Naive thymus-derived CD4-positive, alpha-beta T cell (primary cell): ENCODE measurements at regions not wholly inside any gene's neighbourhood (a gene's known extent, or its start where the extent isn't known, plus 50 kb on each side); places are given as distances from the start of the nearest gene placed in this dataset.

Experiments used
- ATAC-seq: fragments of 150-1000 bp; cut with Tn5 transposase; 2 replicates; pipeline ENCODE4 v1.10.0; 2021; ENCODE audit warnings: mild to moderate bottlenecking, moderate library complexity
- CTCF ChIA-PET: fragments of 350-600 bp; sonication (Branson Sonifier 250); formaldehyde crosslinking; loops from one replicate; lab custom pipeline; 2021; ENCODE audit warnings: antibody characterized with exemption; lab: Charles Lee
- POLR2A ChIA-PET: fragments of 350-600 bp; sonication (Branson Sonifier 250); formaldehyde crosslinking; loops from one replicate; lab custom pipeline; 2021; ENCODE audit warnings: antibody characterized with exemption, inconsistent platforms; lab: Charles Lee
- DNase-seq, 9 donors: peaks; one replicate each; pipeline versions ENCODE4 v3.0.0 to v3.0.0-alpha.2; 2020 to 2022; ENCODE audit warnings: mixed read lengths in 1 of 9
- H3K27ac ChIP-seq: one replicate; pipeline ENCODE4 v1.7.0; 2013; ENCODE audit warnings: mild to moderate bottlenecking, low read depth, low read length, moderate library complexity
- H3K27me3 ChIP-seq, 2 donors: one replicate each; pipeline ENCODE4 v1.7.0; 2013; ENCODE audit warnings: low read length in 2 of 2, mild to moderate bottlenecking in 2 of 2, moderate library complexity in 2 of 2; ENCODE audit not compliant: control insufficient read depth in 2 of 2, insufficient read depth in 2 of 2
- H3K36me3 ChIP-seq, 3 experiments: 1 replicate in 2 of 3; 2 replicates in 1 of 3; pipeline ENCODE4 v1.7.0; 2013; ENCODE audit warnings: low read length in 3 of 3, mild to moderate bottlenecking in 3 of 3, moderate library complexity in 1 of 3; ENCODE audit not compliant: insufficient read depth in 3 of 3, control insufficient read depth in 2 of 3
- H3K4me1 ChIP-seq, 2 donors: one replicate each; pipeline ENCODE4 v1.7.0; 2013; ENCODE audit warnings: low read length in 2 of 2, mild to moderate bottlenecking in 2 of 2, moderate library complexity in 1 of 2; ENCODE audit not compliant: control insufficient read depth in 2 of 2, insufficient read depth in 2 of 2
- H3K4me3 ChIP-seq: 2 replicates; pipeline ENCODE4 v1.7.0; 2013; ENCODE audit warnings: mild to moderate bottlenecking, low read length
- H3K9me3 ChIP-seq, 3 experiments: 1 replicate in 2 of 3; 2 replicates in 1 of 3; pipeline ENCODE4 v1.7.0; 2013; ENCODE audit warnings: low read length in 3 of 3; ENCODE audit not compliant: control insufficient read depth in 2 of 3
- H3K27ac Mint-ChIP-seq, 9 donors: one replicate each; pipeline ENCODE4 v1.8.0; 2020 to 2022; ENCODE audit warnings: mixed read lengths in 9 of 9, mild to moderate bottlenecking in 8 of 9, moderate library complexity in 5 of 9, inconsistent platforms in 2 of 9
- H3K27me3 Mint-ChIP-seq, 5 donors: one replicate each; pipeline ENCODE4 v1.8.0; 2021 to 2022; ENCODE audit warnings: mixed read lengths in 5 of 5, mild to moderate bottlenecking in 1 of 5
- H3K36me3 Mint-ChIP-seq, 5 donors: one replicate each; pipeline ENCODE4 v1.8.0; 2020 to 2022; ENCODE audit warnings: mixed read lengths in 5 of 5, mild to moderate bottlenecking in 3 of 5, inconsistent platforms in 1 of 5
- H3K4me1 Mint-ChIP-seq, 7 donors: one replicate each; pipeline ENCODE4 v1.8.0; 2020 to 2022; ENCODE audit warnings: mixed read lengths in 7 of 7, mild to moderate bottlenecking in 3 of 7, inconsistent platforms in 1 of 7
- H3K4me3 Mint-ChIP-seq, 10 donors: one replicate each; pipeline ENCODE4 v1.8.0; 2020 to 2022; ENCODE audit warnings: mild to moderate bottlenecking in 10 of 10, mixed read lengths in 10 of 10, moderate library complexity in 6 of 10, inconsistent platforms in 2 of 10
- H3K9me3 Mint-ChIP-seq, 11 donors: one replicate each; pipeline ENCODE4 v1.8.0; 2020 to 2022; ENCODE audit warnings: mixed read lengths in 11 of 11, mild to moderate bottlenecking in 4 of 11, inconsistent platforms in 1 of 11, moderate library complexity in 1 of 11
- intact Hi-C, 2 donors: fragments of 100-400 bp; cut with micrococcal nuclease; formaldehyde crosslinking; loops; one replicate each; pipeline ENCODE4 v1.15.1; 2023

DNA sequence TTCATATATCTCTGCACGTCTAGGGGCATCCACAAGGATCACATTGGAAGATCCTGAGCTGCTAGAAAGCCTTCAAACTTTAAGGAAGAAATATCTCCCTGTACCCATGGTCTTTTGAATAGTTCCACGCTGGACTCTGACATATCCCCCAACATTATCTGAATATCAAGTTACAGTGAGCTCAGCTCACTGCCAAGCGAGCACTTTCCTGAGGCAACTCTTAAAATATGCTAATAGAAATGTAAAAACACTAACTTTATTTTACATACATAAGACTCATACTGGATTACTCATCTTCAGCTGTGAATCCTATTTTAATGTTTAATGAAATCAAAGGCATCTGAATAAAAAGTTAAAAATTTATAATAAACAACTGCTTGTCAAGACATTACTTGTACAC lies 420.2 kb upstream of the CCDC54 start:
- H3K27me3 Mint-ChIP-seq: no peaks in the 10 kb centered on the region
- peaks cover 2 to 34% (median 4%) of the 10 kb centered on the region in 11 donors for H3K9me3 Mint-ChIP-seq
- no peaks in the 10 kb centered on the region for H3K9me3 ChIP-seq
- no peak overlapping the region for H3K27ac Mint-ChIP-seq
- no peaks in the 10 kb centered on the region for H3K36me3 ChIP-seq
- no peaks in the 10 kb centered on the region for H3K36me3 Mint-ChIP-seq
- H3K27ac ChIP-seq: no peak overlapping the region
- intact Hi-C loops: no loop called here
- POLR2A ChIA-PET: no interaction called here
- no peaks in the 10 kb centered on the region for H3K27me3 ChIP-seq
- H3K4me3 Mint-ChIP-seq: no peak overlapping the region
- DNase-seq (no peak), ATAC-seq (no peak)
- CTCF ChIA-PET: no interaction called here
- H3K4me1 ChIP-seq: no peaks in the 10 kb centered on the region
- no peak overlapping the region for H3K4me3 ChIP-seq
- H3K4me1 Mint-ChIP-seq: no peaks in the 10 kb centered on the region

DNA sequence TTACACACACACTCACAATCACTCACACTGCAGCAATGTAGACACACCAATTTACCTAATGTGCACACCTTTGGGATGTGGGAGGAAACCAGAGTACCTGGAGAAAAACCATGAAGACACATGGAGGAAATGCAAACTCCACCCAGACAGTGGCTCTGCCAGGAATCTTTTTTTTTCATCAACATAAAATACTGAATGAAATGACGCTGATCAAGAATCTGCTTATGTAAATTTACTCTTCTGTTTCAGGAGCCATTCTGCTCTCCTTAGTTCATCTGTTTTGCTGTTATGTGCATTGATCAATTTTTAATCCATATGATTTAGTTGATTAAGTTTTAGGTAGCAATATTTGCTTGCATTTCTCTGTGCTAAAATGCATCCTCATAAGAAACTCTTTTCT lies 414.2 kb upstream of the CCDC54 start:
- Mint-ChIP-seq H3K36me3 (no peaks in the 10 kb centered on the region), H3K4me1 (no peaks in the 10 kb centered on the region), H3K27ac (no peak overlapping the region), H3K9me3 (peaks cover 0 to 4% (median 0%) of the 10 kb centered on the region in 11 donors), H3K27me3 (peaks cover 0 to 5% (median 0%) of the 10 kb centered on the region in 5 donors), H3K4me3 (no peak overlapping the region)
- intact Hi-C loops: no loop called here
- Histone ChIP-seq H3K4me1 (no peaks in the 10 kb centered on the region), H3K36me3 (no peaks in the 10 kb centered on the region), H3K27me3 (no peaks in the 10 kb centered on the region), H3K4me3 (no peak overlapping the region), H3K9me3 (no peaks in the 10 kb centered on the region), H3K27ac (no peak overlapping the region)
- ATAC-seq (no peak), DNase-seq (no peak)
- ChIA-PET POLR2A (no interaction called here), CTCF (no interaction called here)

DNA sequence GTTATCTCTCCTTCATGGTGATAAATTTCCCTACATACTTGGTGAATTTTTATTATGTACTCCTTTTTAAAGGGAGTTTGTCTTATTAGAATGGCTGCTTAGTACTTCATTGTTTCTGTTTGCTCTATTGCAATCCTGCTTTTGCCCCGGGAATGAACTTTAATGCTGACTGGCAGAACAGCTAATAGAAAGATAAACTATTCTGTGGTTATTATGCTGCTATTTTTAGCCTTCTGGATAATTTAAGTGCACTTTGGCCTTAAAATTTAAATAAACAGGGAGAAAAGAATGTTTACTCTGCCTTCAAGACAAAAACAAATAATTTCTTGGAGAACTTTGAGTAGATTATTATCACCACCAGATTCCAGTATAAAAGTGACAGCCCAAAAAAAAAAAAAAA lies 413.8 kb upstream of the CCDC54 start:
- CTCF ChIA-PET: no interaction called here
- peaks cover 0 to 4% (median 0%) of the 10 kb centered on the region in 11 donors for H3K9me3 Mint-ChIP-seq
- no peak for ATAC-seq
- no peak overlapping the region for H3K4me3 Mint-ChIP-seq
- H3K4me1 ChIP-seq: no peaks in the 10 kb centered on the region
- POLR2A ChIA-PET: no interaction called here
- H3K36me3 Mint-ChIP-seq: no peaks in the 10 kb centered on the region
- intact Hi-C loops: no loop called here
- no peaks in the 10 kb centered on the region for H3K4me1 Mint-ChIP-seq
- no peak for DNase-seq
- H3K27ac Mint-ChIP-seq: no peak overlapping the region
- H3K27me3 Mint-ChIP-seq: peaks cover 0 to 5% (median 0%) of the 10 kb centered on the region in 5 donors
- no peak overlapping the region for H3K27ac ChIP-seq
- no peaks in the 10 kb centered on the region for H3K36me3 ChIP-seq
- no peaks in the 10 kb centered on the region for H3K27me3 ChIP-seq
- no peaks in the 10 kb centered on the region for H3K9me3 ChIP-seq
- no peak overlapping the region for H3K4me3 ChIP-seq

- Mint-ChIP-seq H3K36me3 (no peaks in the 10 kb centered on the region), H3K27ac (no peak overlapping the region), H3K4me1 (no peaks in the 10 kb centered on the region), H3K27me3 (peaks cover 0 to 5% (median 0%) of the 10 kb centered on the region in 5 donors), H3K9me3 (peaks cover 0 to 4% (median 0%) of the 10 kb centered on the region in 11 donors), H3K4me3 (no peak overlapping the region)
- no peaks in the 10 kb centered on the region for H3K36me3 ChIP-seq
- no peak overlapping the region for H3K4me3 ChIP-seq
- no peaks in the 10 kb centered on the region for H3K4me1 ChIP-seq
- intact Hi-C loops: no loop called here
- CTCF ChIA-PET: no interaction called here
- DNase-seq: no peak
- POLR2A ChIA-PET: no interaction called here
- ATAC-seq: no peak
- no peak overlapping the region for H3K27ac ChIP-seq
- no peaks in the 10 kb centered on the region for H3K27me3 ChIP-seq
- H3K9me3 ChIP-seq: no peaks in the 10 kb centered on the region
Measured at GRCh38 chr3:106965307-106965706, 411.9 kb upstream of the CCDC54 start.

DNA sequence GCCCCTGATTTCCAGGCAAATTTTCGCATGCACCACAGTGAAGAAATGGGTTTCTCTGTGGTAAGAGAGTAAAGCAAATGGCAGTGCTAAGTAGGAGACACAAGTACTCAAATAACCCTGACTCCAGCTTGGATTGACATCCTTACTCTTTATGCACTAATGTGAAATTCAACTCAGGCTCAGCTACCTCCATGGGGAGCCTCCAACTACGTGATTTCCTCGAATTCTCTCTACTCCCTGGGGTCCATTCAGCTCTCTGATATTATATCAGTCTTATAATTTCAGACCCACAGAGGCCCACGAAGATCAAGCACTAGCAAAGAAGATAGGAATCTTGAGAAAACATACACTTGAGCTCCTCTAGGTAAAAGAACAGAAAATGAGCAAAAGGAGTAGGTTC lies 407.6 kb upstream of the CCDC54 start:
- ATAC-seq: no peak
- no peak overlapping the region for H3K27ac Mint-ChIP-seq
- H3K36me3 Mint-ChIP-seq: no peaks in the 10 kb centered on the region
- no peak overlapping the region for H3K4me3 Mint-ChIP-seq
- Histone ChIP-seq H3K27ac (no peak overlapping the region), H3K27me3 (no peaks in the 10 kb centered on the region), H3K36me3 (no peaks in the 10 kb centered on the region), H3K9me3 (no peaks in the 10 kb centered on the region), H3K4me1 (no peaks in the 10 kb centered on the region), H3K4me3 (no peak overlapping the region)
- intact Hi-C loops: no loop called here
- no peaks in the 10 kb centered on the region for H3K4me1 Mint-ChIP-seq
- ChIA-PET CTCF (no interaction called here), POLR2A (interaction anchor here (0.5 kb wide), 1 partner anchor 1790 kb away, joined by 4 read pairs; no protein-coding TSS in a partner anchor)
- H3K27me3 Mint-ChIP-seq: no peaks in the 10 kb centered on the region
- DNase-seq: no peak
- H3K9me3 Mint-ChIP-seq: peaks cover 0 to 5% (median 0%) of the 10 kb centered on the region in 11 donors

GRCh38 chr3:106981392-106981791 lies 395.8 kb upstream of the CCDC54 start:
- H3K27ac ChIP-seq: no peak overlapping the region
- H3K36me3 Mint-ChIP-seq: no peaks in the 10 kb centered on the region
- CTCF ChIA-PET: no interaction called here

DNA sequence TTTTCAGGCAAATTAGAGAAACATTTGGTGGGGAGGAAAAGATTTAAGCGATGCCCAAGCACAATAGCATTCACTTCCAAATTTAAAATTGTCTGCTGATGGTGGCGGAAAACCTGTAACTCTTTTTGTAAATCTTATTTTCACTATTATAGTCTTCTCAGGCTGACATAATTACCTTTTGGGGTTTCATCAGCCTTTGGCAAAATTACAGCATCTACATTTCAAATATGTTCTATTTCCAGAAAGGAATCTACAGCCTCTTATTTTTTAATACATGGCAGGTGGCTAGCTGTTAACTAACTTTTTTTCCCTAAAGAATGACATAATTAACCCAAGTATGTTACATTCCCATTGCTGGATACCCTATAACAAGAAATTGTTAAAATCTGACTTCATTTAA lies 391.5 kb upstream of the CCDC54 start:
- intact Hi-C loops: loop anchor here in 1 of 2 donors (1.0 kb wide), 1 partner anchor 18 kb away; no protein-coding TSS in a partner anchor
- Histone ChIP-seq H3K27ac (no peak overlapping the region), H3K36me3 (no peaks in the 10 kb centered on the region), H3K27me3 (no peaks in the 10 kb centered on the region), H3K4me3 (no peak overlapping the region), H3K4me1 (no peaks in the 10 kb centered on the region), H3K9me3 (no peaks in the 10 kb centered on the region)
- Mint-ChIP-seq H3K36me3 (no peaks in the 10 kb centered on the region), H3K9me3 (peaks cover 0 to 15% (median 8%) of the 10 kb centered on the region in 11 donors), H3K27me3 (peaks cover 0 to 5% (median 0%) of the 10 kb centered on the region in 5 donors), H3K27ac (no peak overlapping the region), H3K4me1 (no peaks in the 10 kb centered on the region), H3K4me3 (no peak overlapping the region)
- ChIA-PET CTCF (no interaction called here), POLR2A (no interaction called here)
- ATAC-seq: no peak
- no peak for DNase-seq

More at GRCh38 chr3:106981392-106981791, 395.8 kb upstream of the CCDC54 start:
- peaks cover 0 to 2% (median 0%) of the 10 kb centered on the region in 11 donors for H3K9me3 Mint-ChIP-seq
- DNase-seq: no peak
- H3K9me3 ChIP-seq: no peaks in the 10 kb centered on the region
- H3K27me3 ChIP-seq: no peaks in the 10 kb centered on the region
- no peaks in the 10 kb centered on the region for H3K27me3 Mint-ChIP-seq
- H3K4me3 ChIP-seq: no peak overlapping the region
- H3K4me1 Mint-ChIP-seq: no peaks in the 10 kb centered on the region
- POLR2A ChIA-PET: no interaction called here
- no peak for ATAC-seq
- H3K4me3 Mint-ChIP-seq: no peak overlapping the region
- no peaks in the 10 kb centered on the region for H3K36me3 ChIP-seq
- H3K4me1 ChIP-seq: no peaks in the 10 kb centered on the region
- H3K27ac Mint-ChIP-seq: no peak overlapping the region
- intact Hi-C loops: no loop called here
